DOHH2 (cell line): ENCODE measurements at regions not wholly inside any gene's neighbourhood (a gene's known extent, or its start where the extent isn't known, plus 50 kb on each side); places are given as distances from the start of the nearest gene placed in this dataset.

ENCODE experiments used
- H3F3A ChIP-seq: fragments of 200-600 bp; sonication (generic), shearing (Covaris generic); 2 replicates; pipeline ENCODE4 v1.6.0; 2016; ENCODE audit warnings: antibody characterized with exemption, mild to moderate bottlenecking; ENCODE audit not compliant: control insufficient read depth, insufficient read depth
- H3K27ac ChIP-seq: fragments of 200-600 bp; sonication (generic); 2 replicates; pipeline ENCODE4 v1.5.1; 2014; ENCODE audit warnings: low read depth, mild to moderate bottlenecking, low read length, moderate library complexity
- H3K27me3 ChIP-seq: fragments of 200-600 bp; sonication (generic); 2 replicates; pipeline ENCODE4 v1.6.1; 2014; ENCODE audit warnings: mild to moderate bottlenecking, low read length, mixed read lengths; ENCODE audit not compliant: control insufficient read depth
- H3K36me3 ChIP-seq: fragments of 200-600 bp; sonication (generic); 2 replicates; pipeline ENCODE4 v1.6.1; 2014; ENCODE audit warnings: mild to moderate bottlenecking, low read length, moderate library complexity, mixed read lengths; ENCODE audit not compliant: control insufficient read depth
- H3K4me1 ChIP-seq: fragments of 200-600 bp; sonication (generic); 2 replicates; pipeline ENCODE4 v1.6.1; 2014; ENCODE audit warnings: mild to moderate bottlenecking, low read length, mixed read lengths; ENCODE audit not compliant: control insufficient read depth
- H3K4me2 ChIP-seq: fragments of 200-600 bp; sonication (generic); 2 replicates; pipeline ENCODE4 v1.6.0; 2014; ENCODE audit warnings: mild to moderate bottlenecking, low read length, moderate library complexity
- H3K4me3 ChIP-seq: fragments of 200-600 bp; sonication (generic); 2 replicates; pipeline ENCODE4 v1.5.1; 2014; ENCODE audit warnings: mild to moderate bottlenecking, low read length, mixed read lengths
- H3K79me2 ChIP-seq: fragments of 200-600 bp; sonication (generic); 2 replicates; pipeline ENCODE4 v1.6.1; 2014; ENCODE audit warnings: mild to moderate bottlenecking, low read length, mixed read lengths; ENCODE audit not compliant: control insufficient read depth
- H3K9me2 ChIP-seq: fragments of 200-600 bp; sonication (generic); replicated peaks from 2 replicates; pipeline ENCODE4 v1.6.1; 2014; ENCODE audit warnings: mild to moderate bottlenecking, low read length, mixed read lengths; ENCODE audit not compliant: control insufficient read depth
- H3K9me3 ChIP-seq: fragments of 200-600 bp; sonication (generic); 2 replicates; pipeline ENCODE4 v1.6.1; 2014; ENCODE audit warnings: antibody characterized with exemption, low read length, mixed read lengths; ENCODE audit not compliant: control insufficient read depth, insufficient read depth
- H4K20me1 ChIP-seq: fragments of 200-600 bp; sonication (generic); 2 replicates; pipeline ENCODE4 v1.6.0; 2014; ENCODE audit warnings: low read depth, mild to moderate bottlenecking, antibody characterized with exemption, low read length, moderate library complexity; ENCODE audit not compliant: control insufficient read depth, insufficient read depth
- CTCF ChIP-seq: fragments of 200-600 bp; sonication (generic); IDR thresholded peaks from one replicate; pipeline ENCODE4 v1.5.1; 2014; ENCODE audit warnings: antibody characterized with exemption, mild to moderate bottlenecking, low read depth, low read length; ENCODE audit not compliant: poor library complexity, severe bottlenecking
- EZH2phosphoT487 ChIP-seq: fragments of 200-600 bp; sonication (generic); IDR thresholded peaks from 2 replicates; pipeline ENCODE4 v1.6.1; 2017; ENCODE audit warnings: borderline replicate concordance, mild to moderate bottlenecking, antibody characterized with exemption, low read length, moderate library complexity, mixed read lengths

- H3K27ac ChIP-seq, result no peak overlapping the region
- no peak overlapping the region for H3K4me3 ChIP-seq
- no peaks in the 10 kb centered on the region for H3K9me2 ChIP-seq
- H3K36me3 ChIP-seq, result no peaks in the 10 kb centered on the region
- H3K4me2 ChIP-seq, result no peak overlapping the region
- H3K27me3 ChIP-seq, result no peaks in the 10 kb centered on the region
- no peak for TF ChIP-seq EZH2phosphoT487
- no peak for TF ChIP-seq CTCF
- no peaks in the 10 kb centered on the region for H4K20me1 ChIP-seq
- H3K9me3 ChIP-seq, result no peaks in the 10 kb centered on the region
- no peaks in the 10 kb centered on the region for H3F3A ChIP-seq
- H3K4me1 ChIP-seq, result no peaks in the 10 kb centered on the region
- H3K79me2 ChIP-seq, result no peaks in the 10 kb centered on the region
These were observed 316.2 kb downstream of the VRK1 start for GRCh38 chr14:97113339-97113738.

GRCh38 chr14:97116546-97116945, 319.4 kb downstream of the VRK1 start:
- Histone ChIP-seq H3K9me2 (no peaks in the 10 kb centered on the region), H3K4me1 (no peaks in the 10 kb centered on the region), H3K27me3 (no peaks in the 10 kb centered on the region), H3K79me2 (no peaks in the 10 kb centered on the region), H3F3A (no peaks in the 10 kb centered on the region), H3K9me3 (no peaks in the 10 kb centered on the region), H3K27ac (no peak overlapping the region), H3K4me3 (no peak overlapping the region), H4K20me1 (no peaks in the 10 kb centered on the region), H3K4me2 (no peak overlapping the region), H3K36me3 (no peaks in the 10 kb centered on the region)
- TF ChIP-seq EZH2phosphoT487 (no peak), CTCF (no peak)

- Histone ChIP-seq H4K20me1 (no peaks in the 10 kb centered on the region), H3K9me3 (no peaks in the 10 kb centered on the region), H3K9me2 (no peaks in the 10 kb centered on the region), H3K79me2 (no peaks in the 10 kb centered on the region), H3K27ac (no peak overlapping the region), H3F3A (no peaks in the 10 kb centered on the region), H3K27me3 (no peaks in the 10 kb centered on the region), H3K4me3 (no peak overlapping the region), H3K36me3 (no peaks in the 10 kb centered on the region), H3K4me1 (no peaks in the 10 kb centered on the region), H3K4me2 (no peak overlapping the region)
- TF ChIP-seq EZH2phosphoT487 (no peak), CTCF (no peak)
These were observed 320.5 kb downstream of the VRK1 start for GRCh38 chr14:97117693-97118092.

GRCh38 chr14:97120204-97120603, 323.0 kb downstream of the VRK1 start:
- Histone ChIP-seq H3K9me3 (no peaks in the 10 kb centered on the region), H3K36me3 (no peaks in the 10 kb centered on the region), H3K9me2 (no peaks in the 10 kb centered on the region), H3K27ac (no peak overlapping the region), H3F3A (no peaks in the 10 kb centered on the region), H3K4me3 (no peak overlapping the region), H3K27me3 (no peaks in the 10 kb centered on the region), H3K79me2 (no peaks in the 10 kb centered on the region), H3K4me1 (no peaks in the 10 kb centered on the region), H4K20me1 (no peaks in the 10 kb centered on the region), H3K4me2 (no peak overlapping the region)
- TF ChIP-seq CTCF (no peak), EZH2phosphoT487 (no peak)
